H1 (cell line): ENCODE measurements at regions not wholly inside any gene's neighbourhood (a gene's known extent, or its start where the extent isn't known, plus 50 kb on each side); places are given as distances from the start of the nearest gene placed in this dataset.
"Not testable (repeated sequence)": the region's sequence is repeated elsewhere in the genome, so short reads cannot be mapped to it uniquely, and the experiment has no call there.

Experiments
- CTCF ChIA-PET: fragments of 300-600 bp; sonication (Branson Sonifier 250); formaldehyde crosslinking; loops from one replicate; lab custom pipeline; 2021; ENCODE audit not compliant: partially characterized antibody; lab: Charles Lee
- POLR2A ChIA-PET: fragments of 300-600 bp; sonication (Branson Sonifier 250); formaldehyde crosslinking; loops from one replicate; lab custom pipeline; 2021; ENCODE audit warnings: inconsistent platforms; ENCODE audit not compliant: partially characterized antibody; lab: Charles Lee
- DNase-seq, 2 experiments: peaks; one replicate each; pipeline versions ENCODE4 v3.0.0 to v3.0.0-alpha.2; 2010 to 2022; ENCODE audit warnings: low spot score in 2 of 2, low read depth in 1 of 2, mixed read lengths in 1 of 2
- FAIRE-seq: peaks from 2 replicates; lab custom pipeline; 2011; peaks lifted over from hg19 to GRCh38; lab: Jason Lieb, UNC
- H2AFZ ChIP-seq: 2 replicates; pipeline ENCODE4 v1.8.1; 2012; ENCODE audit warnings: low read length, inconsistent platforms
- H2AK5ac ChIP-seq: 2 replicates; pipeline ENCODE4 v1.6.1; 2013; ENCODE audit warnings: low read depth, low read length
- H2BK120ac ChIP-seq: replicated peaks from 2 replicates; pipeline ENCODE3; 2013; ENCODE audit warnings: low read depth, low read length, inconsistent platforms
- H2BK12ac ChIP-seq: 2 replicates; pipeline ENCODE4 v1.6.1; 2013; ENCODE audit warnings: low read depth, low read length
- H2BK15ac ChIP-seq: 2 replicates; pipeline ENCODE4 v1.6.1; 2013; ENCODE audit warnings: low read length
- H2BK20ac ChIP-seq: 2 replicates; pipeline ENCODE4 v1.6.1; 2013; ENCODE audit warnings: low read length
- H2BK5ac ChIP-seq: 2 replicates; pipeline ENCODE4 v1.6.1; 2013; ENCODE audit warnings: low read depth, low read length
- H3K14ac ChIP-seq: 2 replicates; pipeline ENCODE4 v1.6.1; 2013; ENCODE audit warnings: inconsistent platforms; ENCODE audit not compliant: insufficient read length
- H3K18ac ChIP-seq: 2 replicates; pipeline ENCODE4 v1.6.1; 2013; ENCODE audit warnings: low read length; ENCODE audit errors: extremely low read depth
- H3K23ac ChIP-seq: 2 replicates; pipeline ENCODE4 v1.6.1; 2013; ENCODE audit warnings: inconsistent platforms; ENCODE audit not compliant: insufficient read length
- H3K23me2 ChIP-seq: 2 replicates; pipeline ENCODE4 v1.6.1; 2013; ENCODE audit warnings: low read depth, low read length
- H3K27ac ChIP-seq: 2 replicates; pipeline ENCODE4 v1.6.1; 2011; ENCODE audit warnings: low read depth, low read length, inconsistent platforms
- H3K27me3 ChIP-seq, 4 experiments: replicated peaks in 1 of 4; 1 replicate in 1 of 4; 2 replicates in 3 of 4; pipeline versions ENCODE4 v1.6.1 to v1.8.1; 2011 to 2013; ENCODE audit warnings: low read length in 3 of 4, mild to moderate bottlenecking in 3 of 4, inconsistent platforms in 2 of 4, mixed read lengths in 2 of 4, moderate library complexity in 1 of 4; ENCODE audit not compliant: control insufficient read depth in 3 of 4, insufficient read depth in 3 of 4; ENCODE audit errors: extremely low read depth in 1 of 4
- H3K36me3 ChIP-seq, 4 experiments: 2 replicates each; pipeline versions ENCODE4 v1.6.1 to v1.8.1; 2011 to 2013; ENCODE audit warnings: mild to moderate bottlenecking in 4 of 4, low read length in 3 of 4, moderate library complexity in 2 of 4, control low read depth in 1 of 4, inconsistent platforms in 1 of 4; ENCODE audit not compliant: insufficient read depth in 4 of 4, control insufficient read depth in 2 of 4
- H3K4ac ChIP-seq: replicated peaks from 2 replicates; pipeline ENCODE3; 2013; ENCODE audit warnings: low read length, low read depth, mixed read lengths, inconsistent platforms; ENCODE audit not compliant: insufficient read length
- H3K4me1 ChIP-seq, 4 experiments: replicated peaks in 1 of 4; 1 replicate in 1 of 4; 2 replicates in 3 of 4; pipeline versions ENCODE4 v1.6.1 to v1.8.1; 2011 to 2013; ENCODE audit warnings: low read length in 3 of 4, inconsistent platforms in 2 of 4, mixed read lengths in 1 of 4; ENCODE audit not compliant: insufficient read depth in 4 of 4, control insufficient read depth in 3 of 4
- H3K4me2 ChIP-seq, 2 experiments: 2 replicates each; pipeline versions ENCODE4 v1.6.1 to v1.8.1; 2011 to 2013; ENCODE audit warnings: low read depth in 2 of 2, low read length in 2 of 2, control low read depth in 1 of 2, inconsistent platforms in 1 of 2, mild to moderate bottlenecking in 1 of 2; ENCODE audit not compliant: insufficient read depth in 1 of 2
- H3K4me3 ChIP-seq, 4 experiments: fragments of 200-600, 300-600 bp in 1 of 4; sonication (generic), shearing (Covaris generic), sonication (Bioruptor Twin) in 1 of 4; 2 replicates each; pipeline versions ENCODE4 v1.5.1 to v1.8.1; 2011 to 2016; ENCODE audit warnings: low read length in 4 of 4, low read depth in 3 of 4, control low read depth in 2 of 4, inconsistent platforms in 2 of 4, mild to moderate bottlenecking in 2 of 4, mixed read lengths in 1 of 4, moderate library complexity in 1 of 4; ENCODE audit not compliant: insufficient read depth in 2 of 4; ENCODE audit errors: extremely low read depth in 1 of 4
- H3K56ac ChIP-seq: replicated peaks from 2 replicates; pipeline ENCODE3; 2013; ENCODE audit warnings: low read depth, mild to moderate bottlenecking, mixed read lengths, low read length, inconsistent platforms; ENCODE audit not compliant: insufficient read length
- H3K79me1 ChIP-seq: 2 replicates; pipeline ENCODE4 v1.6.1; 2013; ENCODE audit warnings: low read depth, low read length, control low read depth
- H3K79me2 ChIP-seq, 2 experiments: 2 replicates each; pipeline versions ENCODE4 v1.6.1 to v1.8.1; 2012 to 2013; ENCODE audit warnings: low read length in 2 of 2, mild to moderate bottlenecking in 2 of 2, inconsistent platforms in 1 of 2; ENCODE audit not compliant: insufficient read depth in 2 of 2, control insufficient read depth in 1 of 2
- H3K9ac ChIP-seq, 4 experiments: replicated peaks in 1 of 4; 1 replicate in 1 of 4; 2 replicates in 3 of 4; pipeline versions ENCODE4 v1.6.1 to v1.8.1; 2011 to 2013; ENCODE audit warnings: low read depth in 3 of 4, low read length in 3 of 4, control low read depth in 2 of 4, mild to moderate bottlenecking in 2 of 4, moderate library complexity in 2 of 4, inconsistent platforms in 1 of 4; ENCODE audit errors: extremely low read depth in 1 of 4
- H3K9me3 ChIP-seq, 2 experiments: 2 replicates each; pipeline versions ENCODE4 v1.6.1 to v1.8.1; 2012 to 2013; ENCODE audit warnings: mild to moderate bottlenecking in 2 of 2, moderate library complexity in 2 of 2, control low read depth in 1 of 2, inconsistent platforms in 1 of 2, low read depth in 1 of 2, low read length in 1 of 2, mixed read lengths in 1 of 2; ENCODE audit not compliant: insufficient read depth in 2 of 2
- H4K20me1 ChIP-seq, 2 experiments: replicated peaks in 1 of 2; 2 replicates each; pipeline versions ENCODE3 to v1.8.1; 2011 to 2013; ENCODE audit warnings: inconsistent platforms in 2 of 2, low read length in 2 of 2, mild to moderate bottlenecking in 1 of 2; ENCODE audit not compliant: insufficient read depth in 2 of 2, control insufficient read depth in 1 of 2
- H4K5ac ChIP-seq: 2 replicates; pipeline ENCODE4 v1.6.1; 2013; ENCODE audit warnings: low read length, low read depth, mixed read lengths, inconsistent platforms; ENCODE audit not compliant: insufficient read length
- H4K8ac ChIP-seq: 2 replicates; pipeline ENCODE4 v1.8.0; 2013; ENCODE audit warnings: mild to moderate bottlenecking, moderate library complexity, low read length, inconsistent platforms; ENCODE audit not compliant: insufficient read depth; ENCODE audit errors: extremely low read depth
- H4K91ac ChIP-seq: replicated peaks from 2 replicates; pipeline ENCODE3; 2013; ENCODE audit warnings: low read length, mixed read lengths, inconsistent platforms; ENCODE audit not compliant: insufficient read length
- WGBS, 2 experiments: shearing (Covaris generic) in 1 of 2; methylation state at CpG; one replicate each; pipeline versions ENCODE4 v1.1.6 to v1.1.7; 2013 to 2015; ENCODE audit warnings: low lambda C conversion rate in 2 of 2, mixed read lengths in 2 of 2, inconsistent platforms in 1 of 2, low coverage in 1 of 2, missing lambda C conversion rate in 1 of 2; ENCODE audit not compliant: insufficient replicate concordance in 2 of 2, insufficient coverage in 1 of 2, insufficient read length in 1 of 2; ENCODE audit errors: extremely low coverage in 1 of 2, missing lambda C conversion rate in 1 of 2; 5-methylcytosine and 5-hydroxymethylcytosine counted together

DNA sequence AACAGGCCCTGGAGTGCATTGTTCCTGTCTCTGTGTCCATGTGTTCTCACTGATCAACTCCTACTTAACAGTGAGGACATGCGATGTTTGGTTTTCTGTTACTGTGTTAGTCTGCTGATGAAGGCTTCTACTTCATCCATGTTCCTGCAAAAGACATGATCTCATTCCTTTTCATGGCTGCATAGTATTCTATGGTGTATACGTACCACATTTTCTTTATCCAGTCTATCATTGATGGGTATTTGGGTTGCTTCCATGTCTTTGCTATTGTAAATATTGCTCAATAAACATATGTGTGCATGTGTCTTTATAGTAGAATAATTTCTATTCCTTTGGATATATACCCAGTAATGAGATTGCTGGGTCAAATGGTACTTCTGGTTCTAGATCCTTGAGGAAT, 537.7 kb upstream of the FSHR start:
- H3K36me3 ChIP-seq, H3K23me2 ChIP-seq, H2AFZ ChIP-seq, H4K91ac ChIP-seq, H2BK15ac ChIP-seq, H3K14ac ChIP-seq, H2BK12ac ChIP-seq, H4K20me1 ChIP-seq, H3K4me2 ChIP-seq, H2AK5ac ChIP-seq, H3K27me3 ChIP-seq, H3K18ac ChIP-seq, H3K4me1 ChIP-seq, H3K9ac ChIP-seq, H3K4ac ChIP-seq, H4K5ac ChIP-seq, H3K27ac ChIP-seq, H3K9me3 ChIP-seq, H3K4me3 ChIP-seq, H2BK20ac ChIP-seq, POLR2A ChIA-PET, H3K79me2 ChIP-seq, H3K56ac ChIP-seq, FAIRE-seq, CTCF ChIA-PET, H3K79me1 ChIP-seq, H2BK120ac ChIP-seq, H2BK5ac ChIP-seq, H4K8ac ChIP-seq, H3K23ac ChIP-seq, DNase-seq: not testable (repeated sequence)
- 94% methylated on average over 2 of the region's 2 CpGs; no CpG with 5 or more reads in 1 of the 2 experiments for WGBS, 2 experiments
